B cell (primary cell): ENCODE measurements at regions not wholly inside any gene's neighbourhood (a gene's known extent, or its start where the extent isn't known, plus 50 kb on each side); places are given as distances from the start of the nearest gene placed in this dataset.

Source experiments
- ATAC-seq: fragments of 200-7000 bp; cut with Tn5 transposase; one replicate; pipeline ENCODE4 v1.10.0; 2021; ENCODE audit warnings: low read depth, mild to moderate bottlenecking, moderate number of reproducible peaks, moderate library complexity
- CTCF ChIA-PET: fragments of 350-600 bp; sonication (Branson Sonifier 250); formaldehyde crosslinking; loops from one replicate; lab custom pipeline; 2021; ENCODE audit warnings: antibody characterized with exemption, inconsistent platforms; lab: Charles Lee
- POLR2A ChIA-PET: fragments of 350-600 bp; sonication (Branson Sonifier 250); formaldehyde crosslinking; loops from one replicate; lab custom pipeline; 2021; ENCODE audit warnings: antibody characterized with exemption; lab: Charles Lee
- DNase-seq: peaks from one replicate; pipeline ENCODE4 v3.0.0; 2013
- H2AFZ ChIP-seq: 2 replicates; pipeline ENCODE4 v1.6.1; 2012; ENCODE audit warnings: mild to moderate bottlenecking, low read depth, low read length; ENCODE audit not compliant: insufficient read depth, poor library complexity, severe bottlenecking
- H3K27ac ChIP-seq, 2 donors: 1 replicate in 1 of 2; 2 replicates in 1 of 2; pipeline ENCODE4 v1.5.1; 2012 to 2013; ENCODE audit warnings: low read length in 2 of 2, mild to moderate bottlenecking in 2 of 2, moderate library complexity in 1 of 2
- H3K27me3 ChIP-seq, 4 experiments: fragments of 200-600 bp in 1 of 4; sonication (generic) in 1 of 4; replicated peaks in 1 of 4; 1 replicate in 2 of 4; 2 replicates in 2 of 4; pipeline versions ENCODE4 v1.6.1 to v1.7.0; 2013 to 2016; ENCODE audit warnings: low read length in 3 of 4, mild to moderate bottlenecking in 2 of 4, mixed read lengths in 1 of 4, moderate library complexity in 1 of 4; ENCODE audit not compliant: insufficient read depth in 4 of 4, control insufficient read depth in 3 of 4; ENCODE audit errors: control extremely low read depth in 1 of 4
- H3K36me3 ChIP-seq, 2 experiments: replicated peaks in 1 of 2; 1 replicate in 1 of 2; 2 replicates in 1 of 2; pipeline versions ENCODE4 v1.6.1 to v1.7.1; 2013; ENCODE audit warnings: low read length in 1 of 2; ENCODE audit not compliant: insufficient read depth in 2 of 2, control insufficient read depth in 1 of 2; ENCODE audit errors: control extremely low read depth in 1 of 2, extremely low read depth in 1 of 2
- H3K4me1 ChIP-seq, 2 donors: fragments of 200-600 bp in 1 of 2; sonication (generic) in 1 of 2; 1 replicate in 1 of 2; 2 replicates in 1 of 2; pipeline versions ENCODE4 v1.5.1 to v1.6.1; 2013 to 2017; ENCODE audit warnings: low read length in 2 of 2; ENCODE audit not compliant: control insufficient read depth in 2 of 2, insufficient read depth in 2 of 2
- H3K4me2 ChIP-seq: replicated peaks from 2 replicates; pipeline ENCODE3; 2012; ENCODE audit warnings: mild to moderate bottlenecking, low read depth, low read length; ENCODE audit not compliant: poor library complexity, severe bottlenecking
- H3K4me3 ChIP-seq, 5 experiments: fragments of 200-600 bp in 1 of 5; sonication (generic) in 1 of 5; 1 replicate in 3 of 5; 2 replicates in 2 of 5; pipeline versions ENCODE4 v1.5.1 to v1.7.0; 2011 to 2016; ENCODE audit warnings: low read length in 4 of 5, mild to moderate bottlenecking in 4 of 5, low read depth in 2 of 5, control low read depth in 1 of 5, moderate library complexity in 1 of 5; ENCODE audit not compliant: insufficient read depth in 1 of 5; ENCODE audit errors: control extremely low read depth in 1 of 5, extremely low read depth in 1 of 5
- H3K79me2 ChIP-seq: fragments of 200-600 bp; sonication (generic); one replicate; pipeline ENCODE4 v1.6.0; 2016; ENCODE audit warnings: low read length; ENCODE audit not compliant: control insufficient read depth, insufficient read depth
- H3K9ac ChIP-seq: fragments of 200-600 bp; sonication (generic); 2 replicates; pipeline ENCODE4 v1.6.1; 2017; ENCODE audit warnings: mild to moderate bottlenecking, low read length, moderate library complexity
- H3K9me3 ChIP-seq, 3 donors: one replicate each; pipeline versions ENCODE4 v1.6.1 to v1.7.1; 2013; ENCODE audit warnings: low read length in 2 of 3; ENCODE audit not compliant: control insufficient read depth in 2 of 3, insufficient read depth in 1 of 3; ENCODE audit errors: control extremely low read depth in 1 of 3
- H4K20me1 ChIP-seq: 2 replicates; pipeline ENCODE4 v1.6.0; 2012; ENCODE audit warnings: mild to moderate bottlenecking, low read length; ENCODE audit not compliant: insufficient read depth, control insufficient read depth, poor library complexity, severe bottlenecking
- H3K27ac Mint-ChIP-seq: one replicate; pipeline ENCODE4 v1.8.0; 2021; ENCODE audit warnings: mixed read lengths
- H3K27me3 Mint-ChIP-seq: one replicate; pipeline ENCODE4 v1.8.0; 2021; ENCODE audit warnings: mixed read lengths
- H3K4me1 Mint-ChIP-seq: one replicate; pipeline ENCODE4 v1.8.0; 2021; ENCODE audit warnings: mixed read lengths
- H3K4me3 Mint-ChIP-seq: one replicate; pipeline ENCODE4 v1.8.0; 2021; ENCODE audit warnings: mixed read lengths
- H3K9me3 Mint-ChIP-seq: one replicate; pipeline ENCODE4 v1.8.0; 2022; ENCODE audit warnings: mixed read lengths; ENCODE audit not compliant: insufficient read depth
- EZH2 ChIP-seq: IDR thresholded peaks from 2 replicates; pipeline ENCODE4 v1.6.1; 2012; ENCODE audit warnings: borderline replicate concordance, low read depth, mild to moderate bottlenecking, moderate library complexity, low read length; ENCODE audit not compliant: insufficient read depth, poor library complexity, severe bottlenecking
- WGBS: methylation state at CpG from one replicate; pipeline ENCODE4 v1.1.5; 2013; ENCODE audit warnings: missing lambda C conversion rate; ENCODE audit not compliant: insufficient coverage; 5-methylcytosine and 5-hydroxymethylcytosine counted together
- intact Hi-C: fragments of 100-400 bp; cut with micrococcal nuclease; formaldehyde crosslinking; loops from one replicate; pipeline ENCODE4 v1.10.0; 2022
- TF ChIP-seq, protein P1 (sequence below): fragments of 200-600 bp; IDR thresholded peaks from one replicate; pipeline ENCODE4 v1.8.0; 2022; ENCODE audit warnings: antibody characterized with exemption, mild to moderate bottlenecking

- ChIA-PET POLR2A (no interaction called here), CTCF (no interaction called here)
- intact Hi-C loops: no loop called here
- Histone ChIP-seq H4K20me1 (no peaks in the 10 kb centered on the region), H3K27ac (no peak overlapping the region), H3K9ac (no peak overlapping the region), H3K9me3 (no peaks in the 10 kb centered on the region), H2AFZ (no peak overlapping the region), H3K79me2 (no peaks in the 10 kb centered on the region), H3K36me3 (no peaks in the 10 kb centered on the region), H3K4me3 (no peak overlapping the region), H3K4me1 (no peaks in the 10 kb centered on the region), H3K4me2 (no peak overlapping the region), H3K27me3 (no peaks in the 10 kb centered on the region)
- TF ChIP-seq, protein P1, sequence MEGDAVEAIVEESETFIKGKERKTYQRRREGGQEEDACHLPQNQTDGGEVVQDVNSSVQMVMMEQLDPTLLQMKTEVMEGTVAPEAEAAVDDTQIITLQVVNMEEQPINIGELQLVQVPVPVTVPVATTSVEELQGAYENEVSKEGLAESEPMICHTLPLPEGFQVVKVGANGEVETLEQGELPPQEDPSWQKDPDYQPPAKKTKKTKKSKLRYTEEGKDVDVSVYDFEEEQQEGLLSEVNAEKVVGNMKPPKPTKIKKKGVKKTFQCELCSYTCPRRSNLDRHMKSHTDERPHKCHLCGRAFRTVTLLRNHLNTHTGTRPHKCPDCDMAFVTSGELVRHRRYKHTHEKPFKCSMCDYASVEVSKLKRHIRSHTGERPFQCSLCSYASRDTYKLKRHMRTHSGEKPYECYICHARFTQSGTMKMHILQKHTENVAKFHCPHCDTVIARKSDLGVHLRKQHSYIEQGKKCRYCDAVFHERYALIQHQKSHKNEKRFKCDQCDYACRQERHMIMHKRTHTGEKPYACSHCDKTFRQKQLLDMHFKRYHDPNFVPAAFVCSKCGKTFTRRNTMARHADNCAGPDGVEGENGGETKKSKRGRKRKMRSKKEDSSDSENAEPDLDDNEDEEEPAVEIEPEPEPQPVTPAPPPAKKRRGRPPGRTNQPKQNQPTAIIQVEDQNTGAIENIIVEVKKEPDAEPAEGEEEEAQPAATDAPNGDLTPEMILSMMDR: no peak
- no peak for TF ChIP-seq EZH2
- Mint-ChIP-seq H3K27me3 (no peaks in the 10 kb centered on the region), H3K27ac (no peak overlapping the region), H3K9me3 (peaks cover 5% of the 10 kb centered on the region), H3K4me3 (no peak overlapping the region), H3K4me1 (no peaks in the 10 kb centered on the region)
- ATAC-seq: no peak
- DNase-seq: no peak
- WGBS: no CpG with 5 or more reads among the region's 3 CpGs
These were observed 1289.1 kb downstream of the STIM2 start for GRCh38 chr4:28149762-28150161.

GRCh38 chr4:28151314-28151713 lies 1290.7 kb downstream of the STIM2 start:
- H3K4me3 ChIP-seq: no peak overlapping the region
- no peak overlapping the region for H3K4me3 Mint-ChIP-seq
- no peak for DNase-seq
- H3K27ac Mint-ChIP-seq: no peak overlapping the region
- no peaks in the 10 kb centered on the region for H3K79me2 ChIP-seq
- no peaks in the 10 kb centered on the region for H3K9me3 ChIP-seq
- H3K27ac ChIP-seq: no peak overlapping the region
- H3K4me1 ChIP-seq: no peaks in the 10 kb centered on the region
- H3K36me3 ChIP-seq: no peaks in the 10 kb centered on the region
- TF ChIP-seq EZH2: no peak
- TF ChIP-seq, protein P1: no peak
- H3K4me1 Mint-ChIP-seq: no peaks in the 10 kb centered on the region
- intact Hi-C loops: no loop called here
- no peak overlapping the region for H3K9ac ChIP-seq
- peaks cover 2% of the 10 kb centered on the region for H3K9me3 Mint-ChIP-seq
- CTCF ChIA-PET: no interaction called here
- H3K4me2 ChIP-seq: no peak overlapping the region
- POLR2A ChIA-PET: no interaction called here
- no peak for ATAC-seq
- no peak overlapping the region for H2AFZ ChIP-seq
- no peaks in the 10 kb centered on the region for H3K27me3 ChIP-seq
- H4K20me1 ChIP-seq: no peaks in the 10 kb centered on the region
- H3K27me3 Mint-ChIP-seq: no peaks in the 10 kb centered on the region
